Esophagus muscularis mucosa (tissue), 4 donors: ENCODE measurements at regions not wholly inside any gene's neighbourhood (a gene's known extent, or its start where the extent isn't known, plus 50 kb on each side); places are given as distances from the start of the nearest gene placed in this dataset.

Source experiments
- CTCF ChIP-seq, 3 experiments: fragments of 200-600 bp in 2 of 3; fragments of 450-650 bp in 1 of 3; sonication (generic) in 2 of 3; IDR thresholded peaks; one replicate each; pipeline ENCODE4 v1.5.1; 2017 to 2019; ENCODE audit warnings: antibody characterized with exemption in 3 of 3, mild to moderate bottlenecking in 2 of 3, moderate library complexity in 1 of 3
- EP300 ChIP-seq: sonication (generic); formaldehyde crosslinking; IDR thresholded peaks from one replicate; pipeline ENCODE4 v1.6.1; 2017; ENCODE audit warnings: antibody characterized with exemption
- POLR2A ChIP-seq: fragments of 450-650 bp; IDR thresholded peaks from one replicate; pipeline ENCODE4 v1.6.1; 2017; ENCODE audit warnings: antibody characterized with exemption, moderate library complexity, mild to moderate bottlenecking, low read depth
- POLR2AphosphoS5 ChIP-seq, 2 donors: sonication (generic); formaldehyde crosslinking; IDR thresholded peaks; one replicate each; pipeline ENCODE4 v1.6.1; 2017; ENCODE audit warnings: antibody characterized with exemption in 2 of 2

- no peak for TF ChIP-seq CTCF (IDR thresholded peaks at IDR 0.05)
- no peak for TF ChIP-seq POLR2A
- TF ChIP-seq EP300, result no peak
- no peak for TF ChIP-seq POLR2AphosphoS5 (IDR thresholded peaks at IDR 0.05)
Measured at GRCh38 chrX:128846385-128846784, 676.9 kb downstream of the SMARCA1 start.
